Colonic mucosa (tissue), 4 donors: ENCODE measurements at regions not wholly inside any gene's neighbourhood (a gene's known extent, or its start where the extent isn't known, plus 50 kb on each side); places are given as distances from the start of the nearest gene placed in this dataset.

Experiments
- DNase-seq: peaks from one replicate; pipeline ENCODE4 v3.0.0-alpha.2; 2020
- H3K27ac ChIP-seq: fragments of 200-600 bp; one replicate; pipeline ENCODE4 v1.8.0; 2021
- H3K27me3 ChIP-seq: fragments of 200-600 bp; one replicate; pipeline ENCODE4 v1.8.0; 2021
- H3K36me3 ChIP-seq: fragments of 200-600 bp; one replicate; pipeline ENCODE4 v1.8.0; 2021
- H3K4me1 ChIP-seq: fragments of 200-600 bp; one replicate; pipeline ENCODE4 v1.8.0; 2021; ENCODE audit warnings: mild to moderate bottlenecking
- H3K4me3 ChIP-seq: fragments of 200-600 bp; one replicate; pipeline ENCODE4 v1.8.0; 2021
- H3K9ac ChIP-seq, 2 donors: one replicate each; pipeline ENCODE4 v1.7.0; 2013; ENCODE audit warnings: control low read depth in 2 of 2, low read depth in 2 of 2, low read length in 2 of 2
- H3K9me3 ChIP-seq: fragments of 200-600 bp; one replicate; pipeline ENCODE4 v1.8.0; 2021
- intact Hi-C: fragments of 100-400 bp; cut with DNase I; formaldehyde crosslinking; loops from one replicate; pipeline ENCODE4 v1.14.1; 2022
- TF ChIP-seq, protein P1 (sequence below): fragments of 200-600 bp; IDR thresholded peaks from one replicate; pipeline ENCODE4 v1.8.0; 2022; ENCODE audit warnings: antibody characterized with exemption, mild to moderate bottlenecking
- donor health status: healthy.
- donor health status: DM: no; HTN: no; CAD: no.
- donor health status: DM: no; HTN: no; CAD: no.

DNA sequence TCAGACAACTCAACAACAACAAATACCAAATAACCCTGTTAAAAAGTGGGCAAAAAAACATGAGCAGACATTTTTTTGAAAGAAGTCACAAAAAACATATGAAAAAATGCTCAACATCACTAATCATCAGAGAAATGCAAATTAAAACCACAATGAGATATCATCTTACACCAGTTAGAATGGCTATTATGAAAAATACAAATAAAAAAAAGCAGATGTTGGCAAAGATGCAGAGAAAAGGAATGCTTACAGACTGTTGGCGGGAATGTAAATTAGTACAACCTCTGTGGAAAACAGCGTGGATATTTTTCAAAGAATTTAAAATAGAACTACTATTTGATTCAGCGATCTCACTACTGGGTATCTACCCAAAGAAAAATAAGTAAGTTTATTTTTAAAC is 114.0 kb downstream of the SLC38A4 start:
- H3K4me1 ChIP-seq: no peaks in the 10 kb centered on the region
- H3K4me3 ChIP-seq: no peak overlapping the region
- no peaks in the 10 kb centered on the region for H3K9me3 ChIP-seq
- H3K27ac ChIP-seq: no peak overlapping the region
- H3K9ac ChIP-seq: no peak overlapping the region
- intact Hi-C loops: no loop called here
- TF ChIP-seq, protein P1, sequence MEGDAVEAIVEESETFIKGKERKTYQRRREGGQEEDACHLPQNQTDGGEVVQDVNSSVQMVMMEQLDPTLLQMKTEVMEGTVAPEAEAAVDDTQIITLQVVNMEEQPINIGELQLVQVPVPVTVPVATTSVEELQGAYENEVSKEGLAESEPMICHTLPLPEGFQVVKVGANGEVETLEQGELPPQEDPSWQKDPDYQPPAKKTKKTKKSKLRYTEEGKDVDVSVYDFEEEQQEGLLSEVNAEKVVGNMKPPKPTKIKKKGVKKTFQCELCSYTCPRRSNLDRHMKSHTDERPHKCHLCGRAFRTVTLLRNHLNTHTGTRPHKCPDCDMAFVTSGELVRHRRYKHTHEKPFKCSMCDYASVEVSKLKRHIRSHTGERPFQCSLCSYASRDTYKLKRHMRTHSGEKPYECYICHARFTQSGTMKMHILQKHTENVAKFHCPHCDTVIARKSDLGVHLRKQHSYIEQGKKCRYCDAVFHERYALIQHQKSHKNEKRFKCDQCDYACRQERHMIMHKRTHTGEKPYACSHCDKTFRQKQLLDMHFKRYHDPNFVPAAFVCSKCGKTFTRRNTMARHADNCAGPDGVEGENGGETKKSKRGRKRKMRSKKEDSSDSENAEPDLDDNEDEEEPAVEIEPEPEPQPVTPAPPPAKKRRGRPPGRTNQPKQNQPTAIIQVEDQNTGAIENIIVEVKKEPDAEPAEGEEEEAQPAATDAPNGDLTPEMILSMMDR: no peak
- no peaks in the 10 kb centered on the region for H3K27me3 ChIP-seq
- DNase-seq: no peak
- no peaks in the 10 kb centered on the region for H3K36me3 ChIP-seq

DNA sequence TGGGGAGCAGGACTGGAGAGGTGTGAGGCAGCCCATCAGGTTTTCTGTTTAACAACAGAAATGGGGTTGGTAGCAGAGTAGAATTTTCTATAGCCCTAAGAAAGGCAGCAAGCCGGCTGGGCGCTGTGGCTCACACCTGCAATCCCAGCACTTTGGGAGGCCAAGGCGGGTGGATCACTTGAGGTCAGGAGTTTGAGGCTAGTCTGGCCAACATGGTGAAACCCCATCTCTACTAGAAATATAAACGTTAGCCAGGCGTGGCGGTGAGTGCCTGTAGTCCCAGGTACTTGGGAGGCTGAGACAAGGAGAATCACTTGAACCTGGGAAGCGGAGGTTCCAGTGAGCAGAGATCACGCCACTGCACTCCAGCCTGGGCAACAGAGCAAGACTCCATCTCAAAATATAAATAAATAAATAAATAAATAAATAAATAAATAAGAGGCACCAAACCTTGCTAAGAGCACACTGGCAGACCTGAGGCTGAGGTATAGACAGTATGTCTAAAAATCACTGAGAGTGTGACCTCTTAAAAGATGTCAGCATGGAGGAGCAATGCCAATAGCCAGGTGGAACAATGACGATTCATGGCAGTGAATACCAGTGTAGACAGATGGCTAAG is 115.6 kb downstream of the SLC38A4 start:
- no peaks in the 10 kb centered on the region for H3K4me1 ChIP-seq
- intact Hi-C loops: no loop called here
- DNase-seq: no peak

DNA sequence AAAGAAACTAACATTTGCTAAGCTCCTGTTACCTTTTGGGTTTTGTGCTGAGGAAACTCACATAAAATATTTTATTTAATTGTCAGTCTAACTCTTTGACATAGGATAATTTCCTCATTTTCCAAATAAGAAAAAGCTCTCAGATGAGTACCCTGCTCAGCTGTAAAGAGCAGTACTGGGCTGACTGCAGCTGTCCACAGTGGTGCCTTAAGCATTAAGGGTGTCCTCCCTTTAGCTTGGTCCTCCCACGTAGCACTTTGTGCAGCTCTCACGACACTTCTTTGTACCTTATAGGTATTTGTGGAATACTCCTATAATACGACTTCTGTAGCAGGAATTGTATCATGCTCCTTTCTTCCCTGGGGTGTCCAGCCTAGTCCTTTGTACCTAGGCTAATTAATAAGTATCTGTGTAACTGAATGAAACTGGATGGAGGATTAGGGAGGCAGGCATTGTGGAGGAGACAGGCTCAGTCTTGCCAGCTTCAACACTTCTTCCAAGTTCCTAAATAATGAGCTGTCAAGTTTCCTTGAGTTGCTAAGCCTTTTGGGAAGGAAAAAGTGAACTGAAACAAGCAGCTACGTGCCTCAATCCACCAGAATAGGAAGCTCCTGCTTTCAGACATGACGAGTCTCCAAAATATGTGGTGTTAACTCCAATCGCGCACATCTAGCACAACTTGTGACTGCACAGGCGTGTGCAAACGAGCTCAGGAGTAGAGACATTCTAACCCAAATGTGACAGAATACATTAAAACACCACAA is 123.0 kb downstream of the SLC38A4 start:
- TF ChIP-seq, protein P1: no peak
- no peak overlapping the region for H3K9ac ChIP-seq
- no peak overlapping the region for H3K4me3 ChIP-seq
- no peak overlapping the region for H3K27ac ChIP-seq
- no peaks in the 10 kb centered on the region for H3K27me3 ChIP-seq
- intact Hi-C loops: no loop called here
- no peaks in the 10 kb centered on the region for H3K36me3 ChIP-seq
- H3K9me3 ChIP-seq: no peaks in the 10 kb centered on the region
- DNase-seq: no peak
- no peaks in the 10 kb centered on the region for H3K4me1 ChIP-seq

More for the DNA sequence above, 115.6 kb downstream of the SLC38A4 start:
- Histone ChIP-seq H3K27me3 (no peaks in the 10 kb centered on the region), H3K9me3 (no peaks in the 10 kb centered on the region), H3K36me3 (no peaks in the 10 kb centered on the region), H3K4me3 (no peak overlapping the region), H3K9ac (no peak overlapping the region), H3K27ac (no peak overlapping the region)
- TF ChIP-seq, protein P1: no peak

DNA sequence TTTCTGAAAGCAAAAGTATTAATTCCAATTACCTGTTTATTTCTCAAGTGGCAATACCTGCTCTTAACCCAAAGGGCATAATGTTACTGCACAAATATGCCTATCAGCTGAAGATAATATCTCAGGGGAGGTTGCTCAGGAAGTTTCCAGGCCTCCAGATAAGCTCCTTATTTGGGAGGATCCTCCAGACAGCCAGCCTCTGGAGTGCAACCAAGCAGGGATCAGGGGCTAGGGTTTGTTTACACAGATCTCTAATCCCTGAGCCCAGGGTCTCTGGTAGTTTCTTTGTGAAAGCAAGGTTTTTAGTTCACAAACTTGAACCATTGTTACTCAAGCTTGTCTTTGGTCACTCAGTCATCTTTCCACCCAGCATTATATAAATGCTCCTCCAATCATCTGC is 124.4 kb downstream of the SLC38A4 start:
- no peak overlapping the region for H3K9ac ChIP-seq
- TF ChIP-seq, protein P1: no peak
- H3K4me3 ChIP-seq: no peak overlapping the region
- no peak overlapping the region for H3K27ac ChIP-seq
- intact Hi-C loops: no loop called here
- no peaks in the 10 kb centered on the region for H3K27me3 ChIP-seq
- no peaks in the 10 kb centered on the region for H3K9me3 ChIP-seq
- no peaks in the 10 kb centered on the region for H3K4me1 ChIP-seq
- DNase-seq: no peak
- H3K36me3 ChIP-seq: no peaks in the 10 kb centered on the region

DNA sequence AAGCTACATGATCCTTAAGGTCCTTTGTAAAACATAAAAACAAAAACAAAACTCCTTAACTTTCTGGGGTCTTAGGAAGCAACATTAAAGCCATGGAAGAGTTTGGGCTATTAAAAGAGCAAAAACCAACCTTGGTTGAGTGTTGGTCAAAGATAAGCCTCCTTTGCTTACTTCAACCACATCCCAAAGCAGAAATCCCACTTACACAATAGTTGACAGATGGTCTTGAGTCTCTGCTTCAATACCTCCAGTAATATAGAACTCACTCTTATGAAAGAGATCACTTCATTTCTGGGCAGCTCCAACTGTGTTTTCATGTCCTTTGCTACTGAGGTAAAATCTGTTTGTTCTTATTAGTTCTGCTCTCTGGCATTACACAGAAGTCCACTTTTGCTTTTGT is 125.8 kb downstream of the SLC38A4 start:
- H3K9me3 ChIP-seq: no peaks in the 10 kb centered on the region
- no peaks in the 10 kb centered on the region for H3K36me3 ChIP-seq
- no peak overlapping the region for H3K4me3 ChIP-seq
- H3K9ac ChIP-seq: no peak overlapping the region
- H3K27ac ChIP-seq: no peak overlapping the region
- TF ChIP-seq, protein P1: no peak
- no peaks in the 10 kb centered on the region for H3K27me3 ChIP-seq
- intact Hi-C loops: no loop called here
- no peak for DNase-seq
- H3K4me1 ChIP-seq: no peaks in the 10 kb centered on the region
